ENCODE measurements at regions not wholly inside any gene's neighbourhood (a gene's known extent, or its start where the extent isn't known, plus 50 kb on each side); places are given as distances from the start of the nearest gene placed in this dataset.

GRCh38 chr5:169408731-169409130 is 107.8 kb upstream of the SLIT3 start:
- Histone ChIP-seq H3K9me1 (replicated peaks; ENCODE audit: control insufficient read depth, extremely low read depth, insufficient read depth, low read length) (no peaks in the 10 kb centered on the region), H3K4me1 (ENCODE audit: control insufficient read depth, extremely low read depth, insufficient read depth, low read length) (no peaks in the 10 kb centered on the region), H3K27me3 (ENCODE audit: control insufficient read depth in 2 of 2, insufficient read depth in 2 of 2, low read length in 2 of 2) (no peaks in the 10 kb centered on the region), H3K27ac (ENCODE audit: insufficient read depth, low read depth, low read length) (no peak overlapping the region), H4K20me1 (replicated peaks; ENCODE audit: control insufficient read depth, extremely low read depth, insufficient read depth, low read length) (no peaks in the 10 kb centered on the region), H3K9me3 (replicated peaks; ENCODE audit: control insufficient read depth, insufficient read depth, low read length) (no peaks in the 10 kb centered on the region), H3K79me2 (ENCODE audit: control insufficient read depth, insufficient read depth, low read length) (no peaks in the 10 kb centered on the region), H3K9ac (replicated peaks; ENCODE audit: extremely low read depth, insufficient read depth, low read length) (no peak overlapping the region), H3K36me3 (ENCODE audit: control insufficient read depth in 2 of 2, extremely low read depth in 1 of 2, insufficient read depth in 2 of 2, low read length in 2 of 2) (no peaks in the 10 kb centered on the region), H2AFZ (ENCODE audit: low read depth, low read length) (no peak overlapping the region), H3K4me3 (replicated peaks in 1 of 3; ENCODE audit: insufficient read depth in 1 of 3, low read depth in 1 of 3, low read length in 3 of 3) (no peak overlapping the region), H3K4me2 (ENCODE audit: insufficient read depth, low read length) (no peak overlapping the region)
- CTCF ChIA-PET, result no interaction called here
- POLR2A ChIA-PET, result no interaction called here
- TF ChIP-seq FOS (IDR thresholded peaks at IDR 0.05; ENCODE audit: borderline replicate concordance, insufficient read depth, low read length) (no peak), MYC (IDR thresholded peaks at IDR 0.05; ENCODE audit: low read depth, low read length) (no peak), JUN (IDR thresholded peaks at IDR 0.05; ENCODE audit: borderline replicate concordance, insufficient read depth, insufficient read length, low read depth) (no peak)
- intact Hi-C loops (cut with micrococcal nuclease) (no loop called here), dilution Hi-C loops (cut with MboI; ENCODE audit: extremely low pct_ligation_motif_present, low sequenced_read_pairs) (no loop called here)
- BruUV-seq (replicated peaks), result no TSS peak
- no peak for FAIRE-seq
- DNase-seq (ENCODE audit: low read depth, low spot score), result no peak

DNA sequence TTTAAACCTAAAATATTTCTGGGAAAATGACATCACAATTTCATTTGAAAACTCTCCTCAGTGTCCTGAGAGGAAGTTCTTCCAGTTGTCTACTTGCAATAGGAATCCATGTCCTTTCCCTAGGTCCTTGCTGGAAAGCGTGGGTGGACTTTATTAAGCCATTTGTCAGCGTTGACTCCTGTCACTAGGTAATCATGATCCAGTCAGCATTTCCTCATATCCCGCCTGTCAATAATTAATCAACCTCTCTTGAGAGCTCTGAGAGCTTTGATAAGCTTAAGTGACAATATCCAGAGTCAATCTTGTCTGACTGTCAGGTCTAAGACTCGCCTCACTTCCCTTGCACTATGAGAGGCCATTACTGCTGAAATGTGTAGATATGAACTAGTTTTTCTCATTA is 107.2 kb upstream of the SLIT3 start:
- CTCF ChIA-PET, result interaction anchor here (1.1 kb wide), 1 partner anchor 9 kb away, joined by 4 read pairs; no protein-coding TSS in a partner anchor

More for the DNA sequence above, 107.2 kb upstream of the SLIT3 start:
- BruUV-seq (replicated peaks), result no TSS peak
- H3K79me2 ChIP-seq (ENCODE audit: control insufficient read depth, insufficient read depth, low read length), result no peaks in the 10 kb centered on the region
- dilution Hi-C loops (cut with MboI; ENCODE audit: extremely low pct_ligation_motif_present, low sequenced_read_pairs) (no loop called here), intact Hi-C loops (cut with micrococcal nuclease) (no loop called here)
- H3K4me2 ChIP-seq (ENCODE audit: insufficient read depth, low read length), result no peak overlapping the region
- H3K4me1 ChIP-seq (ENCODE audit: control insufficient read depth, extremely low read depth, insufficient read depth, low read length), result no peaks in the 10 kb centered on the region
- no peaks in the 10 kb centered on the region for H3K9me1 ChIP-seq (replicated peaks; ENCODE audit: control insufficient read depth, extremely low read depth, insufficient read depth, low read length)
- no peak overlapping the region for H2AFZ ChIP-seq (ENCODE audit: low read depth, low read length)
- no peak for DNase-seq (ENCODE audit: low read depth, low spot score)
- no peak overlapping the region for H3K9ac ChIP-seq (replicated peaks; ENCODE audit: extremely low read depth, insufficient read depth, low read length)
- POLR2A ChIA-PET, result no interaction called here
- H3K9me3 ChIP-seq (replicated peaks; ENCODE audit: control insufficient read depth, insufficient read depth, low read length), result no peaks in the 10 kb centered on the region
- no peaks in the 10 kb centered on the region for H3K27me3 ChIP-seq (ENCODE audit: control insufficient read depth in 2 of 2, insufficient read depth in 2 of 2, low read length in 2 of 2)
- H3K4me3 ChIP-seq (replicated peaks in 1 of 3; ENCODE audit: insufficient read depth in 1 of 3, low read depth in 1 of 3, low read length in 3 of 3), result no peak overlapping the region
- H3K27ac ChIP-seq (ENCODE audit: insufficient read depth, low read depth, low read length), result no peak overlapping the region
- H3K36me3 ChIP-seq (ENCODE audit: control insufficient read depth in 2 of 2, extremely low read depth in 1 of 2, insufficient read depth in 2 of 2, low read length in 2 of 2), result no peaks in the 10 kb centered on the region
- TF ChIP-seq, protein P1, sequence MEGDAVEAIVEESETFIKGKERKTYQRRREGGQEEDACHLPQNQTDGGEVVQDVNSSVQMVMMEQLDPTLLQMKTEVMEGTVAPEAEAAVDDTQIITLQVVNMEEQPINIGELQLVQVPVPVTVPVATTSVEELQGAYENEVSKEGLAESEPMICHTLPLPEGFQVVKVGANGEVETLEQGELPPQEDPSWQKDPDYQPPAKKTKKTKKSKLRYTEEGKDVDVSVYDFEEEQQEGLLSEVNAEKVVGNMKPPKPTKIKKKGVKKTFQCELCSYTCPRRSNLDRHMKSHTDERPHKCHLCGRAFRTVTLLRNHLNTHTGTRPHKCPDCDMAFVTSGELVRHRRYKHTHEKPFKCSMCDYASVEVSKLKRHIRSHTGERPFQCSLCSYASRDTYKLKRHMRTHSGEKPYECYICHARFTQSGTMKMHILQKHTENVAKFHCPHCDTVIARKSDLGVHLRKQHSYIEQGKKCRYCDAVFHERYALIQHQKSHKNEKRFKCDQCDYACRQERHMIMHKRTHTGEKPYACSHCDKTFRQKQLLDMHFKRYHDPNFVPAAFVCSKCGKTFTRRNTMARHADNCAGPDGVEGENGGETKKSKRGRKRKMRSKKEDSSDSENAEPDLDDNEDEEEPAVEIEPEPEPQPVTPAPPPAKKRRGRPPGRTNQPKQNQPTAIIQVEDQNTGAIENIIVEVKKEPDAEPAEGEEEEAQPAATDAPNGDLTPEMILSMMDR (IDR thresholded peaks at IDR 0.05; ENCODE audit: extremely low read depth in 1 of 2, insufficient read depth in 1 of 2, low read depth in 1 of 2, low read length in 2 of 2), result no peak
- TF ChIP-seq, protein P2, sequence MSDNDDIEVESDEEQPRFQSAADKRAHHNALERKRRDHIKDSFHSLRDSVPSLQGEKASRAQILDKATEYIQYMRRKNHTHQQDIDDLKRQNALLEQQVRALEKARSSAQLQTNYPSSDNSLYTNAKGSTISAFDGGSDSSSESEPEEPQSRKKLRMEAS (IDR thresholded peaks at IDR 0.05; ENCODE audit: insufficient read depth, insufficient read length), result no peak
- TF ChIP-seq POLR2AphosphoS5 (IDR thresholded peaks at IDR 0.05; ENCODE audit: insufficient read depth, low read depth, low read length) (no peak), MYC (IDR thresholded peaks at IDR 0.05; ENCODE audit: low read depth, low read length) (no peak), JUN (IDR thresholded peaks at IDR 0.05; ENCODE audit: borderline replicate concordance, insufficient read depth, insufficient read length, low read depth) (no peak), FOS (IDR thresholded peaks at IDR 0.05; ENCODE audit: borderline replicate concordance, insufficient read depth, low read length) (no peak), GATA2 (IDR thresholded peaks at IDR 0.05; ENCODE audit: insufficient read depth, insufficient read length, low read depth, low read length) (no peak), EZH2 (IDR thresholded peaks at IDR 0.05; ENCODE audit: borderline replicate concordance, low read depth, low read length, severe bottlenecking) (no peak), POLR2A (IDR thresholded peaks at IDR 0.05; ENCODE audit: low read depth, low read length) (no peak)
- no peaks in the 10 kb centered on the region for H4K20me1 ChIP-seq (replicated peaks; ENCODE audit: control insufficient read depth, extremely low read depth, insufficient read depth, low read length)
- FAIRE-seq, result no peak

Data from endothelial cell of umbilical vein (primary cell).